ENCODE measurements at regions not wholly inside any gene's neighbourhood (a gene's known extent, or its start where the extent isn't known, plus 50 kb on each side); places are given as distances from the start of the nearest gene placed in this dataset.

DNA sequence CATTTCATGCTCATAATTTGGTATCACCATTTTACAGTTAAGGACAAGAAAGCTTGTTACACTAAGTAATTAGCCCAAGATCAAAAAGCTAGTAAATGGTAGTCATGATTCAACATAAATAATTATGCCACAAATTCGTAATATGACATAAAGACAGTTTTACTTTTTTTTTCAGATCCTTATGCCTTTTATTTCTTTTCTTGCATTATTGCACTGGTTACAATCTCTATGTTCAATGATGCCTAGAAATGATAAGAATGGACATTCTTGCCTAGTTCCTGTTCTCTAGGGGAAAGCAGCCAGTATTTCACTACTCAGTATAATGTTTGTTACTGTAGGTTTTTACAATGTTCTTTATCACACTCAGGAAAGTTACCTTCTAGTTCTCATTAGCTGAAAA lies 106.4 kb upstream of the ARHGAP5 start:
- Histone ChIP-seq H3K36me3 (ENCODE audit: control insufficient read depth in 2 of 4, insufficient read depth in 4 of 4, low read length in 3 of 4) (no peaks in the 10 kb centered on the region), H2BK5ac (ENCODE audit: low read depth, low read length) (no peak overlapping the region)
- TF ChIP-seq, protein P1, sequence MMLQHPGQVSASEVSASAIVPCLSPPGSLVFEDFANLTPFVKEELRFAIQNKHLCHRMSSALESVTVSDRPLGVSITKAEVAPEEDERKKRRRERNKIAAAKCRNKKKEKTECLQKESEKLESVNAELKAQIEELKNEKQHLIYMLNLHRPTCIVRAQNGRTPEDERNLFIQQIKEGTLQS (IDR thresholded peaks at IDR 0.05; ENCODE audit: insufficient read depth, low read depth, low read length): no peak
- TF ChIP-seq, protein P2, sequence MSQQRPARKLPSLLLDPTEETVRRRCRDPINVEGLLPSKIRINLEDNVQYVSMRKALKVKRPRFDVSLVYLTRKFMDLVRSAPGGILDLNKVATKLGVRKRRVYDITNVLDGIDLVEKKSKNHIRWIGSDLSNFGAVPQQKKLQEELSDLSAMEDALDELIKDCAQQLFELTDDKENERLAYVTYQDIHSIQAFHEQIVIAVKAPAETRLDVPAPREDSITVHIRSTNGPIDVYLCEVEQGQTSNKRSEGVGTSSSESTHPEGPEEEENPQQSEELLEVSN (IDR thresholded peaks at IDR 0.05): no peak

More for the DNA sequence above, 106.4 kb upstream of the ARHGAP5 start:
- POLR2A ChIA-PET (ENCODE audit: partially characterized antibody): no interaction called here
- H3K18ac ChIP-seq (ENCODE audit: extremely low read depth, low read length): no peak overlapping the region
- no peak overlapping the region for H2BK15ac ChIP-seq (ENCODE audit: low read length)
- no peak for FAIRE-seq
- no peak overlapping the region for H2BK12ac ChIP-seq (ENCODE audit: low read depth, low read length)
- no peak overlapping the region for H2AK5ac ChIP-seq (ENCODE audit: low read depth, low read length)
- no peak overlapping the region for H4K8ac ChIP-seq (ENCODE audit: extremely low read depth, insufficient read depth, low read length)
- H3K9ac ChIP-seq (replicated peaks in 1 of 4; ENCODE audit: extremely low read depth in 1 of 4, low read depth in 3 of 4, low read length in 3 of 4): no peak overlapping the region
- H3K79me1 ChIP-seq (ENCODE audit: low read depth, low read length): no peaks in the 10 kb centered on the region
- no peak overlapping the region for H2AFZ ChIP-seq (ENCODE audit: low read length)
- H3K27ac ChIP-seq (ENCODE audit: low read depth, low read length): no peak overlapping the region
- H3K4ac ChIP-seq (replicated peaks; ENCODE audit: insufficient read length, low read depth, low read length): no peak overlapping the region
- H4K20me1 ChIP-seq (replicated peaks in 1 of 2; ENCODE audit: control insufficient read depth in 1 of 2, insufficient read depth in 2 of 2, low read length in 2 of 2): no peaks in the 10 kb centered on the region
- DNase-seq (ENCODE audit: low read depth in 1 of 2, low spot score in 2 of 2): no peak
- no peak overlapping the region for H2BK20ac ChIP-seq (ENCODE audit: low read length)
- H3K4me2 ChIP-seq (ENCODE audit: insufficient read depth in 1 of 2, low read depth in 2 of 2, low read length in 2 of 2): no peak overlapping the region
- no peaks in the 10 kb centered on the region for H3K4me1 ChIP-seq (replicated peaks in 1 of 4; ENCODE audit: control insufficient read depth in 3 of 4, insufficient read depth in 4 of 4, low read length in 3 of 4)
- no peaks in the 10 kb centered on the region for H3K79me2 ChIP-seq (ENCODE audit: control insufficient read depth in 1 of 2, insufficient read depth in 2 of 2, low read length in 2 of 2)
- no peak overlapping the region for H3K23ac ChIP-seq (ENCODE audit: insufficient read length)
- 89% methylated on average over 1 of the region's 1 CpG; no CpG with 5 or more reads in 1 of the 2 experiments for WGBS, 2 experiments (ENCODE audit: extremely low coverage in 1 of 2, insufficient coverage in 1 of 2, insufficient read length in 1 of 2, insufficient replicate concordance in 2 of 2, low coverage in 1 of 2, low lambda C conversion rate in 2 of 2, missing lambda C conversion rate in 1 of 2)
- no peak overlapping the region for H3K56ac ChIP-seq (replicated peaks; ENCODE audit: insufficient read length, low read depth, low read length)
- no peaks in the 10 kb centered on the region for H3K23me2 ChIP-seq (ENCODE audit: low read depth, low read length)
- CTCF ChIA-PET (ENCODE audit: partially characterized antibody): no interaction called here
- H3K9me3 ChIP-seq (ENCODE audit: insufficient read depth in 2 of 2, low read depth in 1 of 2, low read length in 1 of 2): no peaks in the 10 kb centered on the region; a peak in 2 of 4 replicates
- H3K14ac ChIP-seq (ENCODE audit: insufficient read length): no peak overlapping the region
- no peak overlapping the region for H2BK120ac ChIP-seq (replicated peaks; ENCODE audit: low read depth, low read length)
- no peak overlapping the region for H4K5ac ChIP-seq (ENCODE audit: insufficient read length, low read depth, low read length)
- no peaks in the 10 kb centered on the region; a peak in 1 of 7 replicates for H3K27me3 ChIP-seq (replicated peaks in 1 of 4; ENCODE audit: control insufficient read depth in 3 of 4, extremely low read depth in 1 of 4, insufficient read depth in 3 of 4, low read length in 3 of 4)
- H4K91ac ChIP-seq (replicated peaks; ENCODE audit: insufficient read length, low read length): no peak overlapping the region
- H3K4me3 ChIP-seq (ENCODE audit: extremely low read depth in 1 of 4, insufficient read depth in 2 of 4, low read depth in 3 of 4, low read length in 4 of 4): no peak overlapping the region

Data from H1 (cell line).